ENCODE measurements at regions not wholly inside any gene's neighbourhood (a gene's known extent, or its start where the extent isn't known, plus 50 kb on each side); places are given as distances from the start of the nearest gene placed in this dataset.

DNA sequence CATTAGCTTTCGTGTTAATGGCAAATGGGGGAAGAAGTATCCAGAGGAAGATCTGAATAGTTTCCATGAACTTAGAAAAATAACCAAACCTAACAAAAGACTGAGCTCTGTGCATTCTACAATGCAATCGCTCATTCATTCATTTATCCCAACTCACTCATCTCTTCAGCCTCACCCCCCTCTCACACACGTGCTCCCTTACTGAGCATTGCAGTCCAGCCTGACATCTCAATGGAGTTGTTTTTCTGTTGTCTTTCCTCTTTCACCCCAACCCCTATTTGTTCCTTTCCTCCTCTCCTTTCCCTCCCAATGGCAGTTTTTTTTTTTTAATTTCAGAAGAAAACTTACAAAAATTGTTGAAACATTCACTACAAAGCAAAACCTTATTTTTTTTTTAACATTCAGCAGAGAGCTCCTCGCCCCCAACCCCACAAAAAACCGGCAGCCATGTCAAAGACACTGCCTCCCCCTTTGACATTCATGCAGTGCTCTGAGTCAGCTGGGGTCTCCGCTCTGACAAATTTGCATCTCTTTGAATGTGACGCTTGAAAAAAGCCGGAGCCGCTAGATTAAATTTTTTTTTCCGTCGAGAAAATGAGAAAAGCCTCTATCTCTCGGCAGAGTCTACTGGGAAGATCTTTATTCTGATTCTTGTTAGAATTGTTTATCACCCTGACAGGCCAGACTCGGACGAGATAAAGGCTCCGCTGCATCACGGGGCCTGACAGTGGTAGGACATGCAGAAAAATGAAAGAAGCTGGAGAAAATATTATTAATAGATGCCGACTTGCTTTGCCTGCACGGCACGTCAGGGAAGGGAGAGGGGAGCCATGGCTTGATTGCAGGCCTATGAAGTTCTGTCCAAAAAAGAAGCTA lies 775.6 kb downstream of the VRK1 start:
- H2AFZ ChIP-seq (ENCODE audit: low read depth, low read length): peak overlapping the region; percentile 3
- H3K4me2 ChIP-seq (ENCODE audit: low read length): peak overlapping the region; percentile 57
- no peaks in the 10 kb centered on the region for H3K9me3 ChIP-seq (ENCODE audit: low read length)
- H4K20me1 ChIP-seq (ENCODE audit: insufficient read depth): no peaks in the 10 kb centered on the region
- TF ChIP-seq TAF1 (IDR thresholded peaks at IDR 0.05; ENCODE audit: low read depth) (no peak), POLR2AphosphoS5 (IDR thresholded peaks at IDR 0.05) (no peak), RAD21 (conservative IDR thresholded peaks at IDR 0.05) (peak; percentile 15), EZH2 (IDR thresholded peaks at IDR 0.05; ENCODE audit: borderline replicate concordance, insufficient read depth, low read length, poor library complexity, severe bottlenecking) (no peak), MXI1 (conservative IDR thresholded peaks at IDR 0.05; ENCODE audit: poor library complexity, severe bottlenecking) (no peak)
- TF ChIP-seq, protein P1, sequence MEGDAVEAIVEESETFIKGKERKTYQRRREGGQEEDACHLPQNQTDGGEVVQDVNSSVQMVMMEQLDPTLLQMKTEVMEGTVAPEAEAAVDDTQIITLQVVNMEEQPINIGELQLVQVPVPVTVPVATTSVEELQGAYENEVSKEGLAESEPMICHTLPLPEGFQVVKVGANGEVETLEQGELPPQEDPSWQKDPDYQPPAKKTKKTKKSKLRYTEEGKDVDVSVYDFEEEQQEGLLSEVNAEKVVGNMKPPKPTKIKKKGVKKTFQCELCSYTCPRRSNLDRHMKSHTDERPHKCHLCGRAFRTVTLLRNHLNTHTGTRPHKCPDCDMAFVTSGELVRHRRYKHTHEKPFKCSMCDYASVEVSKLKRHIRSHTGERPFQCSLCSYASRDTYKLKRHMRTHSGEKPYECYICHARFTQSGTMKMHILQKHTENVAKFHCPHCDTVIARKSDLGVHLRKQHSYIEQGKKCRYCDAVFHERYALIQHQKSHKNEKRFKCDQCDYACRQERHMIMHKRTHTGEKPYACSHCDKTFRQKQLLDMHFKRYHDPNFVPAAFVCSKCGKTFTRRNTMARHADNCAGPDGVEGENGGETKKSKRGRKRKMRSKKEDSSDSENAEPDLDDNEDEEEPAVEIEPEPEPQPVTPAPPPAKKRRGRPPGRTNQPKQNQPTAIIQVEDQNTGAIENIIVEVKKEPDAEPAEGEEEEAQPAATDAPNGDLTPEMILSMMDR (IDR thresholded peaks at IDR 0.05; ENCODE audit: poor library complexity, severe bottlenecking): no peak
- peak overlapping the region; percentile 45 for H3K4me3 ChIP-seq (ENCODE audit: low read length)
- no peaks in the 10 kb centered on the region for H3F3A ChIP-seq (ENCODE audit: insufficient read depth, low read length, poor library complexity, severe bottlenecking)
- H3K27me3 ChIP-seq (ENCODE audit: insufficient read depth, low read depth, low read length): no peaks in the 10 kb centered on the region
- no peaks in the 10 kb centered on the region for H3K79me2 ChIP-seq (replicated peaks; ENCODE audit: insufficient read depth, low read length)
- peak overlapping the region; percentile 78 for H3K27ac ChIP-seq (ENCODE audit: low read length)
- no peaks in the 10 kb centered on the region for H3K9me2 ChIP-seq (ENCODE audit: insufficient read depth, low read length)
- peak overlapping the region; percentile 58 for H3K9ac ChIP-seq (ENCODE audit: low read length)
- H3K36me3 ChIP-seq (ENCODE audit: insufficient read depth, low read length): no peaks in the 10 kb centered on the region

DNA sequence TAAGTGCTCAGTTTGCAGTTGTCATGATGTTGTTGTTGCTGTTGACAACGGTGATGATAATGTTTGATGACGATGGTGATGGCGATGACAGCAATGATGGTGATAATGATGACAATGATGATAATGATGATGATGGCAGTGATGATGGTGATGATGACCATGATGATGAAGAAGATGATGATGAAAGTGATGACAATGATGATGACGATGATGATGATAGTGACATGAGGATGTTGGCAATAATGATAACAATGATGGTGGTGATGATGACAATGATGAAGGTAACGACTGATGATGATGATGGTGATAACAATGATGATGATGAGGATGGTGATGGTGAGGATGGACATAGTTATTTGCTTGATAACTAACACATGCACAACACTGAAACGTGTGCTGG lies 778.5 kb downstream of the VRK1 start:
- H3K27ac ChIP-seq (ENCODE audit: low read length): no peak overlapping the region
- no peaks in the 10 kb centered on the region for H3F3A ChIP-seq (ENCODE audit: insufficient read depth, low read length, poor library complexity, severe bottlenecking)
- no peak overlapping the region for H3K4me2 ChIP-seq (ENCODE audit: low read length)
- H3K79me2 ChIP-seq (replicated peaks; ENCODE audit: insufficient read depth, low read length): no peaks in the 10 kb centered on the region
- no peak overlapping the region for H3K4me3 ChIP-seq (ENCODE audit: low read length)
- no peaks in the 10 kb centered on the region for H4K20me1 ChIP-seq (ENCODE audit: insufficient read depth)
- H3K9me3 ChIP-seq (ENCODE audit: low read length): no peaks in the 10 kb centered on the region
- H3K9ac ChIP-seq (ENCODE audit: low read length): no peak overlapping the region
- no peak overlapping the region for H2AFZ ChIP-seq (ENCODE audit: low read depth, low read length)
- no peaks in the 10 kb centered on the region for H3K27me3 ChIP-seq (ENCODE audit: insufficient read depth, low read depth, low read length)
- H3K9me2 ChIP-seq (ENCODE audit: insufficient read depth, low read length): no peaks in the 10 kb centered on the region
- H3K36me3 ChIP-seq (ENCODE audit: insufficient read depth, low read length): no peaks in the 10 kb centered on the region
- no peak for TF ChIP-seq TAF1 (IDR thresholded peaks at IDR 0.05; ENCODE audit: low read depth)

DNA sequence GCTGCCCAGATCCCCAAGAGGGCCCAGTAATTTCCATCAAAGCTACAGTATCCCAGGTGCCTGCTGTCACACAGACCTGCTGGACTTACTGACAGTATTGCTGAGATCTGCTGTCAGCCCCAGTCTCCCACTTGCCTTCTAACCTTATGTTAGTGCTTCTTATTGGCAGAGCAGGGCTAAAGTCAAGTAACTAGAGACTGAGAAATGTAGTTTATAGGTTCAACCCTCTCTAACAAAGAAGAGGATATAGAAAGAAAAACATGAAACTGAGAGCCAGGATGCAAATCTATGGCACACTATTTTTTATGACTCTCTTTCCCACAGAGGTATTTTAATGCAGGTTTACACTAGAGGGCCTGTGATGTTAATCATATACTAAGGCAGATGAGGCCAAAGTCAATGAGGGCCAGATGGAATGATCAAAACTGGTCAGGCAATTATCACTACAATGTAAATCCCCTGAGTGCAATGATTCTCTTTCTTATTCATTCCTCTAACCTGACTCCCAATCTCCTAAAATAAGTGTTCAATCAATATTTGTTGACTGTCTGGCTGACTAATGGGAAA lies 781.9 kb downstream of the VRK1 start:
- no peaks in the 10 kb centered on the region for H3K27me3 ChIP-seq (ENCODE audit: insufficient read depth, low read depth, low read length)
- no peaks in the 10 kb centered on the region for H3F3A ChIP-seq (ENCODE audit: insufficient read depth, low read length, poor library complexity, severe bottlenecking)
- H3K9me3 ChIP-seq (ENCODE audit: low read length): no peaks in the 10 kb centered on the region
- H3K79me2 ChIP-seq (replicated peaks; ENCODE audit: insufficient read depth, low read length): no peaks in the 10 kb centered on the region
- H3K9ac ChIP-seq (ENCODE audit: low read length): no peak overlapping the region
- no peak overlapping the region for H3K4me2 ChIP-seq (ENCODE audit: low read length)
- no peaks in the 10 kb centered on the region for H3K36me3 ChIP-seq (ENCODE audit: insufficient read depth, low read length)
- H4K20me1 ChIP-seq (ENCODE audit: insufficient read depth): no peaks in the 10 kb centered on the region
- TF ChIP-seq, protein P1 (IDR thresholded peaks at IDR 0.05; ENCODE audit: poor library complexity, severe bottlenecking): no peak
- TF ChIP-seq, protein P2, sequence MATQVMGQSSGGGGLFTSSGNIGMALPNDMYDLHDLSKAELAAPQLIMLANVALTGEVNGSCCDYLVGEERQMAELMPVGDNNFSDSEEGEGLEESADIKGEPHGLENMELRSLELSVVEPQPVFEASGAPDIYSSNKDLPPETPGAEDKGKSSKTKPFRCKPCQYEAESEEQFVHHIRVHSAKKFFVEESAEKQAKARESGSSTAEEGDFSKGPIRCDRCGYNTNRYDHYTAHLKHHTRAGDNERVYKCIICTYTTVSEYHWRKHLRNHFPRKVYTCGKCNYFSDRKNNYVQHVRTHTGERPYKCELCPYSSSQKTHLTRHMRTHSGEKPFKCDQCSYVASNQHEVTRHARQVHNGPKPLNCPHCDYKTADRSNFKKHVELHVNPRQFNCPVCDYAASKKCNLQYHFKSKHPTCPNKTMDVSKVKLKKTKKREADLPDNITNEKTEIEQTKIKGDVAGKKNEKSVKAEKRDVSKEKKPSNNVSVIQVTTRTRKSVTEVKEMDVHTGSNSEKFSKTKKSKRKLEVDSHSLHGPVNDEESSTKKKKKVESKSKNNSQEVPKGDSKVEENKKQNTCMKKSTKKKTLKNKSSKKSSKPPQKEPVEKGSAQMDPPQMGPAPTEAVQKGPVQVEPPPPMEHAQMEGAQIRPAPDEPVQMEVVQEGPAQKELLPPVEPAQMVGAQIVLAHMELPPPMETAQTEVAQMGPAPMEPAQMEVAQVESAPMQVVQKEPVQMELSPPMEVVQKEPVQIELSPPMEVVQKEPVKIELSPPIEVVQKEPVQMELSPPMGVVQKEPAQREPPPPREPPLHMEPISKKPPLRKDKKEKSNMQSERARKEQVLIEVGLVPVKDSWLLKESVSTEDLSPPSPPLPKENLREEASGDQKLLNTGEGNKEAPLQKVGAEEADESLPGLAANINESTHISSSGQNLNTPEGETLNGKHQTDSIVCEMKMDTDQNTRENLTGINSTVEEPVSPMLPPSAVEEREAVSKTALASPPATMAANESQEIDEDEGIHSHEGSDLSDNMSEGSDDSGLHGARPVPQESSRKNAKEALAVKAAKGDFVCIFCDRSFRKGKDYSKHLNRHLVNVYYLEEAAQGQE (IDR thresholded peaks at IDR 0.05; ENCODE audit: borderline replicate concordance): no peak
- no peak for TF ChIP-seq EP300 (conservative IDR thresholded peaks at IDR 0.05; ENCODE audit: poor library complexity, severe bottlenecking)
- no peak for TF ChIP-seq TAF1 (IDR thresholded peaks at IDR 0.05; ENCODE audit: low read depth)
- TF ChIP-seq RAD21 (conservative IDR thresholded peaks at IDR 0.05): no peak
- no peak for TF ChIP-seq MXI1 (conservative IDR thresholded peaks at IDR 0.05; ENCODE audit: poor library complexity, severe bottlenecking)
- no peak for TF ChIP-seq EZH2 (IDR thresholded peaks at IDR 0.05; ENCODE audit: borderline replicate concordance, insufficient read depth, low read length, poor library complexity, severe bottlenecking)
- TF ChIP-seq POLR2AphosphoS5 (IDR thresholded peaks at IDR 0.05): no peak
- TF ChIP-seq SMC3 (conservative IDR thresholded peaks at IDR 0.05; ENCODE audit: poor library complexity): no peak
- no peak overlapping the region for H3K4me3 ChIP-seq (ENCODE audit: low read length)
- no peak overlapping the region for H3K27ac ChIP-seq (ENCODE audit: low read length)
- no peaks in the 10 kb centered on the region for H3K9me2 ChIP-seq (ENCODE audit: insufficient read depth, low read length)
- no peak overlapping the region for H2AFZ ChIP-seq (ENCODE audit: low read depth, low read length)

Measured in neural cell (in vitro differentiated cells).